Stimulated activated CD8-positive, alpha-beta memory T cell treated with anti-CD3 and anti-CD28 coated beads, Interleukin-15, amount 100 ng/mL, for 4 hours (primary cell): ENCODE measurements at regions not wholly inside any gene's neighbourhood (a gene's known extent, or its start where the extent isn't known, plus 50 kb on each side); places are given as distances from the start of the nearest gene placed in this dataset.

Source experiments
- DNase-seq, 2 donors: peaks; one replicate each; pipeline ENCODE4 v3.0.0-alpha.2; 2020; ENCODE audit warnings: low read depth in 2 of 2

- no peak for DNase-seq
Measured at GRCh38 chr3:176932433-176932832, 264.8 kb downstream of the TBL1XR1 start.

- DNase-seq, result no peak
Measured at GRCh38 chr3:176931991-176932390, 265.3 kb downstream of the TBL1XR1 start.

GRCh38 chr3:176930942-176931341 lies 266.3 kb downstream of the TBL1XR1 start:
- no peak for DNase-seq

GRCh38 chr3:176928582-176928931 lies 268.7 kb downstream of the TBL1XR1 start:
- no peak for DNase-seq

GRCh38 chr3:176927706-176928581 lies 269.3 kb downstream of the TBL1XR1 start:
- no peak for DNase-seq

- no peak for DNase-seq
Measured at GRCh38 chr3:176927280-176927679, 270.0 kb downstream of the TBL1XR1 start.

GRCh38 chr3:176926688-176927087 lies 270.6 kb downstream of the TBL1XR1 start:
- no peak for DNase-seq

GRCh38 chr3:176926034-176926433 lies 271.2 kb downstream of the TBL1XR1 start:
- DNase-seq, result no peak

GRCh38 chr3:176920766-176921160 lies 276.5 kb downstream of the TBL1XR1 start:
- no peak for DNase-seq

- DNase-seq, result no peak
Measured at GRCh38 chr3:176919836-176920765, 277.2 kb downstream of the TBL1XR1 start.

GRCh38 chr3:176916777-176917176 lies 280.5 kb downstream of the TBL1XR1 start:
- DNase-seq, result no peak

GRCh38 chr3:176914764-176915163 lies 282.5 kb downstream of the TBL1XR1 start:
- DNase-seq, result no peak

- DNase-seq, result no peak
Measured at GRCh38 chr3:176911579-176911978, 285.7 kb downstream of the TBL1XR1 start.

GRCh38 chr3:176909044-176909443 lies 288.2 kb downstream of the TBL1XR1 start:
- no peak for DNase-seq

GRCh38 chr3:176906046-176906905 lies 291.0 kb downstream of the TBL1XR1 start:
- no peak for DNase-seq

GRCh38 chr3:176905331-176905730 lies 292.0 kb downstream of the TBL1XR1 start:
- DNase-seq, result no peak

- no peak for DNase-seq
Measured at GRCh38 chr3:176904506-176904905, 292.8 kb downstream of the TBL1XR1 start.

- no peak for DNase-seq
Measured at GRCh38 chr3:176896640-176897039, 300.6 kb downstream of the TBL1XR1 start.

GRCh38 chr3:176896165-176896564 lies 301.1 kb downstream of the TBL1XR1 start:
- no peak for DNase-seq

- no peak for DNase-seq
Measured at GRCh38 chr3:176879710-176880109, 317.6 kb downstream of the TBL1XR1 start.

GRCh38 chr3:176873261-176873660 lies 324.0 kb downstream of the TBL1XR1 start:
- no peak for DNase-seq

GRCh38 chr3:176872771-176873209 lies 324.5 kb downstream of the TBL1XR1 start:
- DNase-seq, result peak; percentile 1 to 15
